NCI-H1417 (cell line): ENCODE measurements at regions not wholly inside any gene's neighbourhood (a gene's known extent, or its start where the extent isn't known, plus 50 kb on each side); places are given as distances from the start of the nearest gene placed in this dataset.

Experiments used
- DNase-seq, 3 experiments: peaks; one replicate each; lab custom pipeline; 2025; lab: John Stamatoyannopoulos, UW

DNA sequence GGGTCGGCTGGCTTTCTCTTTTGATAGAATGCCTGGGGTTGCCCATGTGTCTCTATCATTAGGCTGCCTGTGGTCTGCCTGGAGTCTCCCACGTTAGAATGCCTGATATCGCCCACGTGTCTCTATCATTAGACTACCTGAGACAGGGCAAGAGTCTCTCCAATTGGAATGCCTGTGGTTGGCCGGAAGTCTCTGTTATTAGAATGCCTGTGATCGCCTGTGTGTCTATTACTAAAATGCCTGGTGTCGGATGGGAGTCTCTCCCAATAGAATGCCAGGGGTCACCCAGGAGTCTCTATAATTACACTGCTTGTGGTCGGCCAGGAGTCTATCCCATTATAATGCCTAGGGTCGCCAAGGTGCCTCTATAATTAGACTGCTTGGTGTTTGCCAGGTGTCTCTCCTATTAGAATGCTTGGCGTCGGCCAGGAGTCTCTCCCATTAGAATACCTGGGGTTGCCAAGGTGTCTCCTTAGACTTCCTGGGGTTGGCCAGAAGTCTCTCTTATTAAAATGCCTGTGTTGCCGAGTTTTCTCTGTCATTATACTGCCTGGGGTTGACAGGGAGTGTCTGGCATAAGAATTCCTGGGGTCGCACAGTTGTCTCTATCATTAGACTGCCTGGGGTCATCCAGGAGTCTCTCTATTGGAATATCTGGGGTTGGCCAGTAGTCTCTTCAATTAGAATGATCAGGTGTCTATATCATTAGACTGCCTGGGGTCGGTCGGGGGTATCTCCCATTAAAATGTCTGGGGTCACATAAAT lies 2272.8 kb downstream of the TP53TG3F start:
- DNase-seq = no peak

DNA sequence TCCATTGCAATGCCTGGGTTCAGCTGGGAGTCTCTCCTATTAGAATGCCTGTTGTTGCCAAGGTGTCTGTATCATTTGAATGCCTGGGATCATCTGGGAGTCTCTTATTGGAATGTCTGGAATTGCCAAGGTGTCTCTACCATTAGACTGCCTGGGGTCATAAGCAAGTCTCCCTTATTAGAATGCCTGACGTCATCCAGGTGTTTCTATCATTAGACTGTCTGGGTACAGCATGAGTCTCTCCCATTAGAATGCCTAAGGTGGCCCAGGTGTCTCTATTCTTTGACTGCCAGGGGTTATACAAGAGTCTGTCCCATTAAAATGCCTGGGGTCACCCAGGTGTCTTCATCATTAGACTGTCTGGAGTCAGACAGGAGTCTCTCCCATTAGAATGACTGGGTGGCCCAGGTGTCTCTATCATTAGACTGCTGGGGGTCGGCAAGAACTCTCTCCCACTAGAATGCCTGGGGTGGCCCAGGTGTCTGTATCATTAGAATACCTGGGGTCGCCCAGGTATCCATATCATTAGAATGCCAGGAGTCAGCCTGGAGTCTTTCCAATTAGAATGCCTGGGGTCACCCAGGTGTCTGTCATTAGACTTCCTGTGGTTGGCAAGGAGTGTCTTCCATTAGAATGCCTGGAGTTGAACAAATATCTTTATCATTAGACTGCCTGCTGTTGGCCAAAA lies 2274.0 kb downstream of the TP53TG3F start:
- DNase-seq = no peak

DNA sequence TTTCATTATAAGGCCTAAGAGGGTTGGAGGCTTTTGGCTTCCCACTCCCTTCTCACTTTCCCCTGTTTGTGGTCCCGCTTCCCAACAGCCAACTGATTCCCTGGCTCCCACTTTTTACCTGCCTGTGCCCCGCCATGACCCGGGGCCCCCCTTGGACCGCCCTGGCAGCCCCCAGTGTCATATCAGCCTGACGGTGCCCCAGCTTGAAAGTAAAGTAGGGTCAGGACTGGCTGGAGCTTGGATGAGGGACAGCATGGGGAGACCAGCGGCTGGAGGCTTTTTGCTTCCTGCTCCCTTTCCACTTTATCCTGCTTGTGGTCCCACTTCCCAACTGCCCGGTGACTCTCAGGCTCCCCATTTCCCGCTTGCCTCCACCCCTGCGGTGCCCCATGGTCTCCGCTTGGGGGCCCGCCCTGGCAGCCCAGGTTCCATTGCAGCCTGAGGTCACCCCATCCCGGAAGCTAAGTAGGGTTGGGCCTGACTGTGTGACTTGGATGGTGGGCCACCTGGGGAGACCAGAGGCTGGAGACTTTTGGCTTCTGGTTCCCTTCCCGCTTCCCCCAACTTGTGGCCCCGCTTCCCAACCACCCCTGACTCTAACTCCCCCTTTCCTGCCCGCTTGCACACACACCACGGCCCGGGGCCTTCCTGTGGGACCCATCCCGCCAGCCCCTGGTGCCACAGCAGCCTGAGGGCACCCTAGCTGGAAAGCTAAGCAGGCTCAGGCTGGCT lies 2274.7 kb downstream of the TP53TG3F start:
- no peak for DNase-seq

DNA sequence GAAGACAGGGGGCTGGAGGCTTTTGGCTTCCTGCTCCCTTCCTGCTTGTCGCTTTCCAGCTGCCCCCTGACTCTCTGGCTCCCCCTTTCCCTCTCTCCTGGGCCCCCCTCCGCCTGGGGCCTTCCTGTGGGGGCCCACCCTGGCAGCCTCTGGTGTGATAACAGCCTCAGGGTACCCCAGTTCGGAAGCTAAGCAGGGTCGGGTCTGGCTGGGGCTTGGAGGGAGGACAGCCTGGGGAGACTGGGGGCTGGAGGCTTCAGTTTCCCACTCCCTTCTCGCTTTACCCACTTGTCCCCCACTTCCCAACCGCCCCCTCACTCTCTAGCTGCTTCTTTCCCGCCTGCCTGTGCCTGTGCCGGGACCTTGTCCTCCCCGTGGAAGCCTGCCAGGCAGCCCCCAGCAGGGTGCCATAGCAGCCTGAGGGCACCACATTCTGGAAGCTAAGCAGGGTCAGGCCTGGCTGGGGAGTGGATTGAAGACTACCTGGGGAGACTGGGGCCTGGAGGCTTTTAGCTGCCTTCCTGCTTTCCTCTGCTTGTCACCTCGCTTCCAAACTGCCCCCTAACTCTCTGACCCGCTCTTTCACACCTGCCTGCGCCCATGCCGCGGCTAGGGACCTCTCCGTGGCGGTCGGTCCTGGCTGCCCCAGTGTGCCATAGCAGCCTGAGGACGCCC lies 2275.5 kb downstream of the TP53TG3F start:
- no peak for DNase-seq

DNA sequence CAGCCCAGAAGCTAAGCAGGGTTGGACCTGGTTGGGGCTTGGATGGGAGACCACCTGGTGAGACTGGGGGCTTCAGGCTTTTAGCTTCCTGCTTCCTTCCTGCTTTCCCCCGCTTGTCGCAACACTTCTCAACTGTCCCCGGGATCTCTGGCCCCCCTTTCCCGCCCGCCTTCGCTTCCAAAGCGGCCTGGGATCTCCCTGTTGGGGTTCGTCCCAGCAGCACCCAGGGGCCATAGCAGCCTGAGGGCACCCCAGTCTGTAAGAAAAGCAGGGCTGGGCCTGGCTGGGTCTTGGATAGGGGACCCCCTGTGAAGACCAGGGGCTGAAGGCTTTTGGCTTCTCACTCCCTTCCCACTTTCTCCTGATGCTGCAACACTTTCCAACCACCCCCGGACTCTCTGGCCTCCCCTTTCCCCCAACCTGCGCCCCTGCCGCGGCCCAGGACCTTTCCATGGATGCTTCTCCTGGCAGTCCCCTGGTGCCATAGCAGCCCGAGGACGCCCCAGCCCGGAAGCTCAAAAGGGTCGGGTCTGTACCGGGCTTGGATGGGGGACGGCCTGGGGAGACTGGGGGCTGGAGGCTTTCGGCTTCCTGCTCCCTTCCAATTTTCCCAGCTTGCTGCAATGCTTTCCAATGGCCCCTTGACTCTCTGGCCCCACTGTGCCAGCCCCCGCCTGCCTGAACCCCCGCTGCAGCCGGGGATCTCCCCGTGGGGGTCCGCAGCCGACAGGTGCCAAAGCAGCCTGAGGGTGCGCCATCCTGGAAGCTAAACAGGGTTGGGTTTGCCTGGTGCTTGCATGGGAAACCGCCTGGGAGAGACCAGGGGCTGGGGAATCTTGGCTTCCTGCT lies 2276.2 kb downstream of the TP53TG3F start:
- DNase-seq = no peak

DNA sequence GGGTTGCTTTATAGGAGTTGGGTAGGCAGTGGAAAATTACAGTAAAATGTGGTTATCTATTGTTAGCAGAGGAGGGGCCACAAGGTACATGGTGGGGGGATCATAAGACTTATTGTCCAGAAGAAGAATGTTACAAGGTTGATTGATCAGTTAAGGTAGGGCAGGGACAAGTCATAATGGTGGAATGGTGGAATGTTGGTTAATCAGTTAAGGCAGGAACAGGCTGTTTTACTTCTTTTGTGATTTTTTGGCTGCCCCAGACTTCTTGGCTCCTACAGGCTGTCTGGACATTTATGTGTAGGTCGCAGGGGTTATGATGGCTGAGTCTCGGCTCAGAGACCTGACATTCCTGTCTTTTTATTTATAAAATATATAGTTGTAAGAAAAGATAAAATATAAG lies 2277.1 kb downstream of the TP53TG3F start:
- DNase-seq = no peak

DNA sequence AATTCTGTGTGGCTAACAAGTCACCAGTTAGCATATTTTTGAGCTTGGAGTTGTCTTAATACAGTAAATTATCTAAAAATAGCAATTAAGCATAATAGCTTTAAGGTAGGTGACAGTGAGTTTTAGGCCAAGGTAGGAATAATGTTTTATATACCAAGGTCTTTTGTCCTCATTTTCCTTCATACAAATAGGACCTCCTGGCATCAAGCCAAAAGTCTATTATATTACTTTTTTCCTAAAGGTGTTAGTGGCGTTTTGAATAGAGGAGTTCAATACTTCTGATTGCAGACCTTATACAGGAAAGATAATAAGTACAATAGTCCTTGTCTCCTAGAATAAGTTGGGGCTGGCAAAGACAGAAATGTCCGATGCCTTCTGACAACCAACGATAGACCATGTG lies 2277.7 kb downstream of the TP53TG3F start:
- DNase-seq = no peak

DNA sequence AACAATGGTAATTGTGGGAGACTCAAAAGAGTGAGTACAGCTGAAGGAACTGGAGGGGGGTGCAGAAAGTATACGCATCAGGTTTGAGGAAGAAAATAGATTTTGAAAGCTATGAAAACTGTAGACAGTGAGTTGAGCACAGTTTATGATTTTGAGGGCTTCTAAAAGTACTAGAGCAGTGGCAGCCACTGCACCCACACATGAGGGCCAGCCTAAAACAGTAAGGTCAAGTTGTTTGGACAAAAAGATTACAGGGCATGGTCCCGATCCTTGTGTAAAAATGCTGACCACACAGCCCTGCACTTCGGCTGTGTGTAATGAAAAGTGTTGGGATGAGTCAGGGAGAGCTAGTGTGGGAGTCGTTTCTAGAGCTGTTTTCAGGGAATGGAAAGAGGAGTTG lies 2282.1 kb downstream of the TP53TG3F start:
- no peak for DNase-seq

DNA sequence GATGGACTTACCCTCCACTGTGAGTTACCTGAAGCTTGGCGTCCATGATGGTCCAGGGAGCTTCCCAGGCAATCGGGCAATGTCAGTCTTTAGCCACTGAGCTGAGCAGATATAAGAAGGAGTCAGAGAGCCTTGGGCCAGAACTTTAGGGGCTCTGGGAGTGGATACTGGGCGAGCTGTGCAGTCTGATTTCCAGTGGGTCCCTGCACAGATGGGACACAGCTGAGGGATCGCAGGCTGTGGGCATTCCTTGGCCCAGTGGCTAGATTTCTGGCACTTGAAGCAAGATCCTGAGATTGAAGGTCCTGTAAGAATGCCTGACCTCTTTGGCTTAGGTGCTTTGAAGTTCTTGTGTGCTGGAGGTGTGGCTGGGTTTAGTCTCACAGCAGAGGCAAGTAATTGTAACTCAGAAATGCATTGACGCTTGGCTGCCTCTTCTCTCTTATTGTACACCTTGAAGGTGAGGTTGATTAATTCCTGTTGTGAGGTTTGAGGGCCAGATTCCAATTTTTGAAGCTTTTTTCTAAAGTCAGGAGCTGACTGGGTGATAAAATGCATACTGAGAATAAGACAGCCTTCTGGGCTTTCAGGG lies 2283.8 kb downstream of the TP53TG3F start:
- no peak for DNase-seq

DNA sequence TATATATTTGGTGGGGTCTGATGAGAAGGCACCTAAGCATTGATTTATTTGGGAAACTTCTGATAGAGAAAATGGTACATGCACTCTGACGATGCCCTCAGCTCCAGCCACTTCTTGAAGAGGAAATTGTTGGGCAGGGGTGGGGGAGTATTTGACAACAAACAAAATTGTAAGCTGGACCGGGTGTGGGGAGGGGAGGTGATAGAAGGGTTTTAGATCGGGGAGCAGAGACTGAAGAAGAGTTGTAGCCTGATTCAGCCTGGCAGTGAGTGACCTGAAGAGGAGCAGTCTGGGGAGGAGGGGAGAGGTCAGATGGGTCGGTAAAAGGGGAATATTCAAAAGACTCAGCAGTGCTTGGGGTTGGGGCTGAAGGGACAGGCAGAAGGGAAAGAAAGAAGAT lies 2284.7 kb downstream of the TP53TG3F start:
- DNase-seq = no peak

DNA sequence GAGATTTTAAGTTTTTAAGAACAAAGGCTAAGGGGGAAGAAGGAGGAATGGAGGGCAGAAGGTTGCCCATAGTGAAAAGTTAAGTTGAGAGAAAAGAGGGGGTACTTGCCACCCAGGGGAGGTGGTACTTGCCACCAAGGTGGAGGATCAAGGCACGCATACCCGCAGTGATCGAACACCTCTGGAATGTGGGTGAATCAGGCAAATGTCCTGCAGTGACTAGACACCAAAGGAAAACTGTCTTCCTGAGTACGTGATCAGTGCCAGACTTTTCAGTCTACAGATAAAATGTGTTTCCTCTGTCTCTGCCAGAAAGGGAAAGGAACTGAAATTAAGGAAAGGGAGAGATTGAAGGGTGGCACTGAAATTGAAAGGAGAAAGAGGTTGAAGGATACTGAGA lies 2285.3 kb downstream of the TP53TG3F start:
- DNase-seq = no peak

DNA sequence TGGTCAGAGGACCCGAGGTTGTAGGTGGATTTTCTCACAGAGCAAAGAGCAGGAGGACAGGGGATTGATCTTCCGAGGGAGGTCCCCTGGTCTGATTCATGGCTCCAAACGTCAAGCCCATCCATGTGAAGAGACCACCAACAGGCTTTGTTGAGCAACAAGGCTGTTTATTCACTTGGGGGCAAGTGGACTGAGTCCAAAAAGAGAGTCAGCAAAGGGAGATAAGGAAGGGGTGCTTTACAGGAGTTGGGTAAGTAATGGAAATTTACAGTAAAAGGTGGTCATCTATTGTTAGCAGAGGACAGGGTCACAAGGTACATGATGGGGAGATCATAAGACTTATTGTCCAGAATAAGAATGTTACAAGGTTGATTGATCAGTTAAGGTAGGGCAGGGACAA lies 2285.8 kb downstream of the TP53TG3F start:
- DNase-seq = no peak

DNA sequence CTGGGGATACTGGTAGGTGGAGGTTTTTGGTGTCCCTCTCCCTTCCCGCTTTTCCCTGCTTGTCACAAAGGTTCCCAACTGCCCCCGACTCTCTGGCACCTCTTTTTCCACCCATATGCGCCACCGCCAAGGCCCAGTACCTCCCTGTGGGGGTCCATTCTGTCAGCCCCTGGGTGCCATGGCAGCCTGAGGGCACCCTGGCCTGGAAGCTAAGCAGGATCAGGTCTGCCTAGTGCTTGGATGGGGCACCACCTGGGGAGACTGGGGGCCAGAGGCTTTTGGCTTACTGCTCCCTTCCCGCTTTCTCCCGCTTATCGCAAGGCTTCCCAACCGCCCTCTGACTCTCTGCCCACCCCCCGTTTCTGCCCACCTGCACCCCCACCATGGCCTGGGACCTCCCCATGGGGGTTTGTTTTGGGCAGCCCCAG lies 2286.4 kb downstream of the TP53TG3F start:
- no peak for DNase-seq

DNA sequence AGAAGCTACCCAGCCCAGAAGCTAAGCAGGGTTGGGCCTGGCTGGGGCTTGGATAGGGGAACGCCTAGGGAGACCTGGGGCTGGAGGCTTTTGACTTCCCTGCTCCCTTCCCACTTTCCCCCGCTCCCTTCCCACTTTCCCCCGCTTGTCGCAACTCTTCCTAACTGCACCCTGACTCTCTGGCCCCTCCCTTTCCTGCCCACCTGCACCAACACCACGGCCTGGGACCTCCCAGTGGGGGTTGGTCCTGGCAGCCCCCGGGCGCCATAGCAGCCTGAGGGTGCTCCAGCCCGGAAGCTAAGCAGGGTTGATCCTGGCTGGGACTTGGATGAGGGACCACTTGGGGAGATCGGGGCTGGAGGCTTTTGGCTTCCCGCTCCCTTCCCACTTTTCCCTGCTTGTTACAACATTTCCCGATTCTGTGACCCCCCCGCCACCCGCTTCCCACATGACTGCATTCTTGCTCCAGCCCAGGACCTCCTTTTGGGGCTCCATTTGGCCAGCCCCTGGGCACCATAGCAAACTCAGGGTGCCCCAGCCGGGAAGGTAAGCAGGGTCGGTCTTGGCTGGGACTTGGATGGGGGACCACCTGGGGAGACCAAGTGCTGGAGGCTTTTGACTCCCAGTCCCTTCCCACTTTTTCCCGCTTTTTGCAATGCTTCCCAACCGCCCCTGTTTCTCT lies 2287.0 kb downstream of the TP53TG3F start:
- no peak for DNase-seq

DNA sequence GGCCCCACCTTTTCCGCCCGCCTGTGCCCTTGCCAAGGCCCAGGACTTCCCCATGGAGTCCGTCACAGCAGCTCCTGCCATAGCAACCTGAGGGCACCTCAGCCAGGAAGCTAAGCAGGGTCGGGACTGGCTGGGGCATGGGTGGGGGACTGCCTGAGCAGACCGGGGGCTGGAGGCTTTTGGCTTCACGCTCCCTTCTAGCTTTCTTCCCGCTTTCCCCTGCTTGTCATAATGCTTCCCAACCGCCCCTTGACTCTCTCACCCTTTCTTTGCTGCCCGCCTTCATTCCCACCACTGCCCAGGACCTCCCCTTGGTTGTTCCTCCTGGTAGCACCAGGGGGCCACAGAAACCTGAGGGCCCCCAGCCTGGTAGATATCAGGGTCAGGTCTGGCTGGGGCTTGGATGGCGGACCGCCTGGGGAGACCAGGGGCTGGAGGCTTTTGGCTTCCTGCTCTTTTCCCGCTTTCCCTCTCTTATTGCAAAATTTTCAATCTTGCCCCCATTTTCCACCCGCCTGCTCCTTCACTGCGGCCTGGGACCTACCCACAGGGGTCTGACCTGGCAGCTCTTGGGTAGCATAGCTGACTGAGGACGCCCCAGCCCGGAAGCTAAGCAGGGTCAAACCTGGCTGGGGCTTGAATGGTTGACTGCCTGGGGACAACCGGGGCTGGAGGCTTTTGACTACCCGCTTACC lies 2287.7 kb downstream of the TP53TG3F start:
- no peak for DNase-seq

DNA sequence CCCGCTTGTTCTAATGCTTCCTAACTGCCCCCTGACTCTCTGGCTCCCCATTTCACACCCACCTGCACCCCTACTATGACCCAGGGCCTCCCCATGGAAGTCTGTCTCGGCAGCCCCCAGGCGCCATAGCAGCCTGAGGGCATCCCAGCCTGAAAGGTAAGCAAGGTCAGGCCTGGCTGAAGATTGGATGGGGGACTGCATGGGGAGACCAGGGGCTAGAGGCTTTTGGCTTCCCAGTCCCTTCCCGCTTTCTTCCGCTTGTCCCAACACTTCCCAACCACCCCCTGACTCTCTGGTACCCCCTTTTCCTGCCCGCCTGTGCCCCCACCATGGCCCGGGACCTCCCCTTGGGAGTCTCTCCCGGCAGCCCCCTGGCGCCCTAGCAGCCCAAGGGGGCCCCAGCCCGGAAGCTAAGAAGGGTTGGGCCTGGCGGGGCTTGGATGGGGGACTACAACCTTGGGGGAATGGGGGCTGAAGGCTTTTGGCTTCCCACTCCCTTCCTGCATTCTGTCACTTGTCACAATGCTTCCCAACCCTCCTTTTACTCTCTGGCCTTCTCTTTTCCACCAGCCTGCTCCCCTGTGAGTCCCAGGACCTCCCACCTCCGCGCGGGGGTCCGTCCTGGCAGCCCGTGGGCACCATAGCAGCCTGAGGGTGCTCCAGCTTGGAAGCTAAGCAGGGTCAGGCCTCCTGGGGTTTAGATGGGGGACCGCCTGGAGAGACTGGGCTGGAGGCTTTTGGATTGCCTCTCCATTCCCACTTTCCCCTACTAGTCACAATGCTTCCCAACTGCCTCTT lies 2288.4 kb downstream of the TP53TG3F start:
- DNase-seq = no peak

DNA sequence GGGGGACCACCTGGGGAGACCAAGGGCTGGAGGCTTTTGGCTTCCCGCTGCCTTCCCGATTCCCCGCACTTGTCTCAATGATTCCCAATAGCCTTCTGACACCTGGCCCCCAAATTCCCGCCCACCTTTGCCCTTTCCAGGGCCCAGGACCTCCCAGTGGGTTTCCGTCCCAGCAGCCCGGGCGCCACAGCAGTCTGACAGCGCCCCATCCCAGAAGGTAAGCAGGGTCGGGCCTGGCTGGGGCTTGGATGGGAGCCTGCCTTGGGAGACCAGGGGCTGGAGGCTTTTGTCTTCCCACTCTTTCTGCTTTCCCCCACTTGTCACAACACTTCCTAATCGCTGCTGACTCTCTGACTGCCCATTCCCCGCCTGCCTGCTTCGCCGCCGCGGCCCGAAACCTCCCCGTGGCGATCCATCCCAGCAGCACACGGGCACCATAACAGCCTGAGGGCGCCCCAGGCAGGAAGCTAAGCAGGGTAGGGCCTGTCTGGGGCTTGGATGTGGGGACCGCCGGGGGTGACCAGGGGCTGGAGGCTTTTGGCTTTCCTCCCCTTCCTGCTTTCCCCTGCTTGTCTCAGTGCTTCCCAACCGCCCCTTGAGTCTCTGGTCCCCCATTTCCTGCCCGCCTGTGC lies 2289.3 kb downstream of the TP53TG3F start:
- no peak for DNase-seq
